HG03066 (cell line): ENCODE measurements at regions not wholly inside any gene's neighbourhood (a gene's known extent, or its start where the extent isn't known, plus 50 kb on each side); places are given as distances from the start of the nearest gene placed in this dataset.

ENCODE experiments used
- ATAC-seq: cut with Tn5 transposase; IDR thresholded peaks from one replicate; pipeline ENCODE4 v1.9.1; 2021; ENCODE audit warnings: low read depth; ENCODE audit not compliant: unreplicated experiment

DNA sequence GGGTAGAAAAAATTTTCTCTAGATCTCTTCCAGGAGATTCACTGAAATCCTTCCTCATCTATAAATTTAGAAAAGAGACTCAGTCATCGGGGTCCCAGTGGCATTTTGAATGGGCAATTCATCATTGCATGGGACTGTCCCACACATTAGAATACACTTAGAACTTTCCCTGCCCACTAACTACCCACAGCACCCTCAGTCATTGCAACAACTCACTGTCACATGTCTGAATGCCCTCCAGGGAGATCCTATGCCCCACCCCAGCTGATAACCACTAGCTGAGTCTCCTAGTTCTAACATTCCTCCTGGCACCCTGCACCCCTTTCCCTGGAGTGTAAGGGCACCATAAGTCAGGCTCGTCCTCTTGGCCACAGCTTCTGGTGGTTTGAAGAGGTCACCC lies 89.6 kb downstream of the INSIG2 start:
- ATAC-seq, result no peak

DNA sequence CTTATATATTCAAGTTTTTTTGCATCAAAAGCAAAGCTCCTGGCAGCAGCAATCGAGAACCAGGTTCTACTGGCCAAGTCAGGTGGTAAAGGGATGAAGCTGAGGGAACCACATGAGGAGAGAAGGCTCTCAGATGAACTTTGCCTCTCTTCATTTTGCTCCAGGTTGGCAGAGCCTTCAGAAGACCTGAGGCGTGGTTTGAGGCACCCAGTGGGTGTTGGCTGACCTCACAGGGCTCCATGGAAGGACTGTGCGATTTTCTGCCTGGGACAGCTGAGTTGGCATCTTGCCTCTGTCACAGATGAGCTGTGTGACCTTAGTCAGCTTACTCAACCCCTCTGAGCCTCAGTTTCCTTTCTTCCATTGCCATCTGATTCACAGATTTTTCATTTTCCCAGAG lies 89.0 kb downstream of the INSIG2 start:
- ATAC-seq, result no peak

DNA sequence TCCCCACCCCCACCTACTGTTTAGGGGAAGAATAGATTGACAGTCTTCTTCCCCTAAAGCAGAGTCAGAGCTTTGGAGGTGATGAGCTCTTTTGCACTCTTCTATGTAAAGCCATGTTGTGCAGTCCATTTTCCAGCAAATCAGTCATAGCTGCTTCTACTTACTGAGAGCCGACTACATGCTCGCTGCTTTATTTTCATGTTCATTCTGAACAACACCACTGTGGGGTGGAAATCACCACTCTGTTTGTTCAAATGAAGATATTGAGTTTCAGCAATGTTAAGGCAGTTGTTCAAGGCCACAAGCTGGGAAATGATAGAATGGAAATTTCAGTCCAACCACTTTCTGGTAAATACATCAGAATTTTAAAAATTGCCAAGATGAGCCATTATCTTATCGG lies 88.3 kb downstream of the INSIG2 start:
- ATAC-seq, result no peak

DNA sequence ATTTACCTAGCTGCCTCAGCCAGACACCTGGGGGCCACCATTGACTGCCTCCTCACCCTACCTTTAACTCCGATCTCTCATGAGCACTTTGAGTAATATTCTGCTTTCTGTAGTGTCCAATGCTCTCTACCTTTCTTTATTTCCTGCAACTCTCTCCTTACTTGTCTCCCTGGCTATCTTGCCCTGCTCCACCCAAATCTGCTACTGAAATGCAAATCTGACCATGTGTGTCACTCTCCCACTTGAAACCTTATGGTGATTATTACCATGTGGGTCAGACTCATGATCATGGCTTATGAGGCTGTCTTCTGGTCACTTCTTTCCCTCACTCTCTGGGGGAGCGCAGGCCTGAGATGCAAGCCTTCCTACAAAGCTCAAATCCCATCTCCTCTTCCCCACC lies 83.3 kb downstream of the INSIG2 start:
- ATAC-seq, result no peak

DNA sequence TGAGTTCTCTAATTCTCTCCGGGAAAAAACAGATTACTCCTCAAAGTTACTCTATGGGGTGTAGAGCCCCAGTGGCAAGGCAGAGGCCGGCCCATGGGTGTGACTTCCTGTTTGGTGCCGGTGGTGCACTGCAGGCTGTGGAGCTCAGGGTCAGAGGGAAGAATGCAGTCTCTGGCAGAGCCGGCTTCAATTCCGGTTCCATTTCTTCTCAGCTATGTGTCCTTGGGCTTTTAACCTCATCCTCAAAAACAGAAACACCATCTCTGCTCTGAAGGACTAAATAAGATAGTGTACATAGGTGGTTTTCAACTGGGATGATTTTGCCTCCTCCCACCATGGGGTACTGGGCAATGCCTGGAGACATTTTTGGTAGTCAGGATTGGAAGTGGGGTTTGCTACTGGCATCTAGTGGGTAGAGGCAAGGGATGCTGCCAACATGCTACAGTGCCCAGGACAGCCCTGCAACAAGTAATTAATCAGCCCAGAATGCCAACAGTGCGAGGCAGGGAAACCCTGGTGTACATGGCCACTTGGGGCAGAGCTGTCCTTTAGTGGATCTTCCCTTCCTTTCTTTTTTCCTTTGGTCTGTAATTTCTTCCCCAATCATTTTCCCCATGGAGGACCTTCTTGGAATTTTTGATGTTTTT lies 81.2 kb downstream of the INSIG2 start:
- ATAC-seq, result no peak

DNA sequence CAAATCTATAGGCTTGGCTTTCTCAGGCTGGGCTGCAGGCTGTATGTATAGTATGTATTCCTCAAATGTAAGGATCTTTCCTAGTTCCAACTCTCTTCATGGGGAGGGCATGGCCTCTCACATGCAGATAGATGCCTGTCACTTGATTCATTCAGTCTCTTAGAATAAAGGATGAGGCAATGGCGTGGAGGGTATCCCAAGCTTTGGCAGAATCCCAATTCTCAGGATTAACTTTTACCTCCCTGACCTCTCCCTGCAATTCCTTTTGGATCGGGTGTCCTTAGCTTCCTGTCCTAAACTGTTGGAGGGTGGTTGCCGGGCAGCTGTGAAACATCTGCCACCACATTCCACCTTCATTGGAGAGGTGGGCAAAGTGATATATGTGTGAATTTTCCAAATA lies 80.3 kb downstream of the INSIG2 start:
- ATAC-seq, result no peak

DNA sequence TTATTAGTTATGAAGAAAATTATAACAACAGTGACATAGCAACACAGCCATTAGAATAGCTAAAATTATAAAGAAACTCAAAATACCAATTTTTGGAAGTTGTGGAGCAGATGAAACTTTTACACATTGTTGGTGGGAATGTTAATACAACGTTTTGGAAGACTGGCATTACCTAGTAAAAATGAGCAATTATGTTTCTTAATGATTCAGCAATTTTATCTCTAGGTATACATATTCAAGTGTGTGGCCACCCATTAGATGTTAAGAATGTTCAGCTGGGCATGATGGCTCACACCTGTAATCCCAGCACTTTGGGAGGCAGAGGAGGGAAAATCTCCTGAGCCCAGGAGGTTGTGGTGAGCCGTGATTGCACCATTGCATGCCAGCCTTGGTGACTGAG lies 78.8 kb downstream of the INSIG2 start:
- no peak for ATAC-seq

DNA sequence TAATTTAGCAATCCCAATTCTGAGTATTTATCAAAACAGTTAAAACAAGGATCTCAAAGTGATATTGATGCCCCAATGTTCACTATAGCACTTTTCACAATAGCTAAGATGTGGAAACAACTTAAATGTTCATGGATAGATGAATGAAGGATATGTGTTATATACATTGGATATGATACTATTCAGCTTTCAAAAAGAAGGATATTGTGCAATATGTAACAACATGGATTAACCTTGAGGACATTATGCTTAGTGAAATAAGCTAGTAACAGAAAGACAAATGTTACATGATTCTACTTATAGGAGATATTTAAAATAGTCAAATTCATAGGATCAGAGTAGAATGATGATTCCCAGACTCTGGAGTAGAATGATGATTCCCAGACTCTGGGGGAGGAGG lies 78.0 kb downstream of the INSIG2 start:
- no peak for ATAC-seq

DNA sequence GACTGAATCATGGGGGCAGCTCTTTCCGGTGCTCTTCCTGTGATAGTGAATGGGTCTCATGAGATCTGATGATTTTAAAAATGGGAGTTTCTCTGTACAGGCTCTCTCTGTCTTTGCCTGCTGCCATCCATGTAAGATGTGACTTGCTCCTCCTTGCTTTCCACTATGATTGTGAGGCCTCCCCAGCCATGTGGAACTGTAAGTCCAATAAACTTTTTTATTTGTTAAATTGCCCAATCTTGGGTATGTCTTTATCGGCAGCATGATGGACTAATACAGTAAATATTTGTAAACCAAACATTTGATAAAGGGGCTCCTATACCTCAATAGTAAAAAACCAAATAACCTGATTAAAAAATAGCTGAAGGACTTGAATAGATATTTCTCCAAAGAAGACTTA lies 77.3 kb downstream of the INSIG2 start:
- ATAC-seq, result no peak
